ENCODE measurements at regions not wholly inside any gene's neighbourhood (a gene's known extent, or its start where the extent isn't known, plus 50 kb on each side); places are given as distances from the start of the nearest gene placed in this dataset.
"Not testable (repeated sequence)": the region's sequence is repeated elsewhere in the genome, so short reads cannot be mapped to it uniquely, and the experiment has no call there.

DNA sequence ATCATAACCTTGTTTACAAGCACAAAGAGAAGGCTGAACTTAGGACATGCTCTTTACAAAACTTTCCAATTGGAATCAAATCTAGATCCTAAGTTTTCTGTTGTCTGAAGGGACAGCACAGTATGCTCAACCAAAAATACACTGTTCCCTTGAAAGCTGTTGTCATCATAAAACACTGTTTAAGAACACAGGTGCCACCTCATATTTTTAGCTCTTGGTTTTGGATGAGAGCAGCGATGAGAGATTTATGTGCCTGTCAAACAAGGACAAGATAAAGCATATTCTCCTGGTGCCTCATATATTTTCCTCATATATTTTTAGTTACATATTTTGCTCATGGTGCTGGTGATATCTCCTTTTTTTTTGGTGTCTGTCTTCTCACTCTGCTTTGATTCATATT is 788.4 kb downstream of the AACS start:
- TF ChIP-seq CTCF (IDR thresholded peaks at IDR 0.05; ENCODE audit: unreplicated experiment) = no peak
- H3K4me3 Mint-ChIP-seq = no peak overlapping the region

DNA sequence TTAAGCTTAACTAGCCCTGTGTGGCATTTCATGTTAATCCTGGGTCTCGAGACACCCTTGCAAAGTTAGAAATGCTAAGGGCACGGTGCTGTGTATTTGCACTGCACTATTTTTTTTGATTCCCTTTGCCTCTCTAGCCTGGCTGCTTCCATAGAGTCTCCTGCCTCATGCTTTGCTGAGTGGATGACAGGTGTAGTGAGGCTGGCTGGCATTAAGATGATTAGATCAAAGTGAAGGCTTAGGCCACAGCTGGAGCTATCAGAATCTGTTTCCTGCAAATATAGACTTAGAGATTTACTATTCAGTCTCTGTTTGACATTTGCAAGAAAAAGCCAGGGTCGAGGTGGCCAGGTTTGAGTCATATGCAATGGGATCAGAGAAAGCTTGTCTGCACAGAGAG is 791.1 kb downstream of the AACS start:
- TF ChIP-seq CTCF (IDR thresholded peaks at IDR 0.05; ENCODE audit: unreplicated experiment) = no peak
- peaks cover 17% of the 10 kb centered on the region for H3K9me3 Mint-ChIP-seq
- H3K4me3 Mint-ChIP-seq = no peak overlapping the region
- no peaks in the 10 kb centered on the region for H3K27me3 Mint-ChIP-seq (ENCODE audit: low read depth)
- DNase-seq (ENCODE audit: low spot score in 2 of 2, unreplicated experiment in 2 of 2) = no peak
- no peaks in the 10 kb centered on the region for H3K4me1 Mint-ChIP-seq
- no peaks in the 10 kb centered on the region for H3K36me3 Mint-ChIP-seq
- H3K27ac Mint-ChIP-seq = no peak overlapping the region

More for the DNA sequence above, 788.4 kb downstream of the AACS start:
- H3K36me3 Mint-ChIP-seq = no peaks in the 10 kb centered on the region
- no peaks in the 10 kb centered on the region for H3K9me3 Mint-ChIP-seq
- H3K27me3 Mint-ChIP-seq (ENCODE audit: low read depth) = no peaks in the 10 kb centered on the region
- DNase-seq (ENCODE audit: low spot score in 2 of 2, unreplicated experiment in 2 of 2) = no peak
- no peaks in the 10 kb centered on the region for H3K4me1 Mint-ChIP-seq
- no peak overlapping the region for H3K27ac Mint-ChIP-seq

- H3K4me3 Mint-ChIP-seq = no peak overlapping the region
- H3K27me3 Mint-ChIP-seq (ENCODE audit: low read depth) = no peaks in the 10 kb centered on the region
- no peaks in the 10 kb centered on the region for H3K4me1 Mint-ChIP-seq
- no peak overlapping the region for H3K27ac Mint-ChIP-seq
- TF ChIP-seq CTCF (IDR thresholded peaks at IDR 0.05; ENCODE audit: unreplicated experiment) = no peak
- no peak for DNase-seq (ENCODE audit: low spot score in 2 of 2, unreplicated experiment in 2 of 2)
- no peaks in the 10 kb centered on the region for H3K36me3 Mint-ChIP-seq
- H3K9me3 Mint-ChIP-seq = peaks cover 17% of the 10 kb centered on the region
Observed at GRCh38 chr12:125856896-125857295, 791.7 kb downstream of the AACS start.

DNA sequence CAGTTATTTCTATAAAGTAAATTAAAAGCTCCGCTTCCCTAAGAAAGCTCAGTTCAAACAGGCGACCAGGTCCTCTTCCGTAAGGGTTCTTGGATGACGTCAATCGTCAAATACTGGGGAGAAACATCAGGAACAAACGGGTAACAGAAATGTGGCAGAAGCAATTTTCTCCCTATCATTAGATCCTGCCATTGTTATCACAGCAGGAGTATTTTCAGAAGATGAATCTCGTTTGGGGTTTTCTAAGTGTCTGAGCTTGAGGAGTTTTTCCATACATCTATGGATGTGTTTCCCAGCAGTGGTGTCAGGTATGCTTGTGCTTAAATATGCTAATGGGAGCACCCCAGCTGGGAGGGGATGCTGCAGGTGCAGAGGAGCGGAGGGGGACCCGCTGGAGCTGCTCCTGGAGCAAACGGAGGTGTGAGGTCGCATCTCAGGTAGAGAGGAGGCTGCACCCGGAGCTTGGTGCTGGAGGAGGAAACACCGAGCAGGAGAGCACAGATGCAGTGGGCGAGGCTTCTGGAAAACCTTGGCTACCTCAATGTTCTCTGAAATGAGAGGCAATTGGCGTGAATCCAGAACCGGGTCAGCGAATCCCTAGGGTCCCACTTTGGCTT is 795.5 kb downstream of the AACS start:
- DNase-seq (ENCODE audit: low spot score in 2 of 2, unreplicated experiment in 2 of 2) = no peak
- no peak for TF ChIP-seq CTCF (IDR thresholded peaks at IDR 0.05; ENCODE audit: unreplicated experiment)
- H3K4me1 Mint-ChIP-seq = no peaks in the 10 kb centered on the region
- peaks cover 35% of the 10 kb centered on the region for H3K9me3 Mint-ChIP-seq
- H3K27me3 Mint-ChIP-seq (ENCODE audit: low read depth) = no peaks in the 10 kb centered on the region
- H3K36me3 Mint-ChIP-seq = no peaks in the 10 kb centered on the region
- no peak overlapping the region for H3K27ac Mint-ChIP-seq
- H3K4me3 Mint-ChIP-seq = no peak overlapping the region

DNA sequence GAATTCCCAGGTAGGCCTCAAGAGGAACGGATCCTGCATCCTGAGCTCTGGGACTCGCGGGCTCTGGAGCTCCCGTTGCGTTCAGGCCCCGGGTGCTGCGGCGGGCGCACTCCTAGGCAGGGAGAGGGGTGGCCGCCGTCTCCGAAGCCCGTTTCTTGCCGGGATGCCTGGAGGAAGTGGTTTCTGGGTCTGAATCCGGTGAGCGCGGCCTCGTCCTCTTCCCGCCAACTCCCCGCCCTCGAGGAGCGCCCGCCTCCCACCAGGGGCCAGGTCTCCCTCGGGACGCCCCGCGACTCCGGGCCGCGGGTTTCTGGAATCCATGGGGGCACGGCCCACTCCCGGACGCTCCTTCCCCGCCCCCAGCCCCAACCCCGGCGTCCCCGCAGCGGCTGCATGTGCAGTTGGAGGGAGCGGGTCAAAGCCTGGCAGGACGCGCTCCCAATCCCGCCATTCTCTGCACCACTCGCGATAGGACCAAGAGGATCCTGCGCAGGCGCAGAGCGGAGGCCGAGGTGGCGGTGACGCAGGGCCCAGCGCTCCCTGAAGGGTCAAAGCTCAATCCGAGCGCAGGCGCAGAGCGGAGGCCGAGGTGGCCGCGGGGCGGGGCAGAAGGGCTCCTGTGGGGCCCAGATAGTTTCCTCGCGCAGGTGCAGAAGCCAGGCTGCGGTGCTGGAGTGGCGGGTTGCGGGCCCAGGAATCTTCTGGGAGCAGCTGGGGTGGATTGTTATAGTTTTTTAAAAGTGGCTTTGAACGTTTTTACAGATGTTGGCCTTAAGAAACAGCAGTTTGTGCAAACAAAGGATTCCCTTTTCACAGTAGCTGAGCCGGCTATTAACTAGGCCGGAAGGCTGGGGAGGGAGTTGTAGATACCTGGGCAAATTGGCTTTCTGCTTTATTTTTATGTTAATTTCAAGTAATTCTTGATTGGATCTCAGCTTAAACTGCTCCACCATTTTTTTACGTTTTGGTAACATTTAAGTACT is 796.4 kb downstream of the AACS start:
- no peak for DNase-seq (ENCODE audit: low spot score in 2 of 2, unreplicated experiment in 2 of 2)

GRCh38 chr12:125865236-125865635 is 800.0 kb downstream of the AACS start:
- not testable (repeated sequence) for H3K27me3 Mint-ChIP-seq (ENCODE audit: low read depth); H3K4me3 Mint-ChIP-seq; H3K36me3 Mint-ChIP-seq; H3K27ac Mint-ChIP-seq; DNase-seq (ENCODE audit: low spot score in 2 of 2, unreplicated experiment in 2 of 2); H3K4me1 Mint-ChIP-seq
- peaks cover 40% of the 10 kb centered on the region for H3K9me3 Mint-ChIP-seq

More for the DNA sequence above, 796.4 kb downstream of the AACS start:
- Mint-ChIP-seq H3K36me3 (no peaks in the 10 kb centered on the region), H3K4me3 (no peak overlapping the region), H3K27me3 (ENCODE audit: low read depth) (no peaks in the 10 kb centered on the region), H3K27ac (no peak overlapping the region), H3K9me3 (peaks cover 37% of the 10 kb centered on the region), H3K4me1 (no peaks in the 10 kb centered on the region)
- TF ChIP-seq CTCF (IDR thresholded peaks at IDR 0.05; ENCODE audit: unreplicated experiment) = no peak

All from mesothelial cell of epicardium (in vitro differentiated cells).